ENCODE measurements at regions not wholly inside any gene's neighbourhood (a gene's known extent, or its start where the extent isn't known, plus 50 kb on each side); places are given as distances from the start of the nearest gene placed in this dataset.

- no peak for DNase-seq (ENCODE audit: low read depth in 2 of 2)
Observed at GRCh38 chr6:156451088-156451487, 326.1 kb upstream of the ARID1B start.

- no peak for DNase-seq (ENCODE audit: low read depth in 2 of 2)
Observed at GRCh38 chr6:156450421-156450820, 326.8 kb upstream of the ARID1B start.

GRCh38 chr6:156449569-156449968, 327.6 kb upstream of the ARID1B start:
- DNase-seq (ENCODE audit: low read depth in 2 of 2) = no peak

GRCh38 chr6:156449128-156449527, 328.1 kb upstream of the ARID1B start:
- DNase-seq (ENCODE audit: low read depth in 2 of 2) = no peak

DNA sequence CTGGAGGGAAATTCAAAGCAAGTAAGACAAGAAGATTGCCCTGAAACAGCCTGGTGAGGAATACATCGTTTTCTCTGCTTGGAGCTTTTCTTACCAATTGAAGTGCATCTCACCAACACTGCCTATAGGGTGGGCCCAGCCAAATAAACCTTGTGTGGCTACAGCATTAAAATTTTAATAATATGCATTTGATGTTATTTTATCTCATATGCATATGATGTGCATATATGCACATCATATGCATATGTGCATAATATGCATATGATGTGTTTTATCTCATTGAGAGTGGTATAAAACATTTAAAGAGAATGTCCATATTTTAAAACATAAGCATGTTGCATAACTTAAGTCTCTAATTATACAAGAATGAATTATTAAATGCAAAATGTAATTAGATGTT, 328.6 kb upstream of the ARID1B start:
- no peak for DNase-seq (ENCODE audit: low read depth in 2 of 2)

GRCh38 chr6:156440688-156441087, 336.5 kb upstream of the ARID1B start:
- DNase-seq (ENCODE audit: low read depth in 2 of 2) = no peak

GRCh38 chr6:156438350-156438923, 338.7 kb upstream of the ARID1B start:
- DNase-seq (ENCODE audit: low read depth in 2 of 2) = peak; percentile 8 to 20

DNA sequence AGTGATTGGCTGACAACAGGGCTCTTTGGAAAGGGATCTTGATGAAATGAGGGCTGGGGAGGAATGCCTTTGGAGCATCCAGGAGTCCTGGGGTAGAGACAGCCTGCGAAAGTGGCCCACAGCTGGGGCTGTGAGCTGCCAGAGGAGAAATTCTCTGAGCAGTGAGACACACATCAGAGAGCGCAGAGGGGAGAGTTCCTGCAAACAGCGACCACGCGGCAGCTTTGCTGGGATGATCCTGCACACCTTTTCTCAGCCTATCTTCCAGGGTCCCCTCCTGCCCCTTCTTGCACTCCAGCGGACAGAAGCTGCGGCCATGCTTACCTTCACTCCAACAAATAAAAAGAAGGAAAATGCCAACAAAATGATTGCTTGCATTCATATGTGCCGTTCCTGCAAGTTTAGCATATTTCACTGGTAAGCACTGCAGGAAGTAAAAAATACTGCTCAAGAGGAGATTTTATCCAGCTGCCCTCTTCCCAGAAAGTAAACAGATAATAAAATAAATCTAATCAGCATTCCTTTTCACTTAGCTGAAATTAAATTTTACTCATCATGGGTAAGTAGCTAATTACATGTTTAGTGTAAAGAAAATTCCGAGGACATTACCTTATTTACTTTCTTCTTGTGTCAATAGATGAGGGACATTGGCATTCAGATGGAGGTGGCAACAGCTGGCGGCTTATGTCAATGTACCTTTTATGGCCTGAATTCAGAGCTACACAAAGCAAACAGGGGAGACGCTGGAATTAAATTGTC, 339.9 kb upstream of the ARID1B start:
- DNase-seq (ENCODE audit: low read depth in 2 of 2) = no peak

GRCh38 chr6:156434795-156435190, 342.4 kb upstream of the ARID1B start:
- no peak for DNase-seq (ENCODE audit: low read depth in 2 of 2)

DNA sequence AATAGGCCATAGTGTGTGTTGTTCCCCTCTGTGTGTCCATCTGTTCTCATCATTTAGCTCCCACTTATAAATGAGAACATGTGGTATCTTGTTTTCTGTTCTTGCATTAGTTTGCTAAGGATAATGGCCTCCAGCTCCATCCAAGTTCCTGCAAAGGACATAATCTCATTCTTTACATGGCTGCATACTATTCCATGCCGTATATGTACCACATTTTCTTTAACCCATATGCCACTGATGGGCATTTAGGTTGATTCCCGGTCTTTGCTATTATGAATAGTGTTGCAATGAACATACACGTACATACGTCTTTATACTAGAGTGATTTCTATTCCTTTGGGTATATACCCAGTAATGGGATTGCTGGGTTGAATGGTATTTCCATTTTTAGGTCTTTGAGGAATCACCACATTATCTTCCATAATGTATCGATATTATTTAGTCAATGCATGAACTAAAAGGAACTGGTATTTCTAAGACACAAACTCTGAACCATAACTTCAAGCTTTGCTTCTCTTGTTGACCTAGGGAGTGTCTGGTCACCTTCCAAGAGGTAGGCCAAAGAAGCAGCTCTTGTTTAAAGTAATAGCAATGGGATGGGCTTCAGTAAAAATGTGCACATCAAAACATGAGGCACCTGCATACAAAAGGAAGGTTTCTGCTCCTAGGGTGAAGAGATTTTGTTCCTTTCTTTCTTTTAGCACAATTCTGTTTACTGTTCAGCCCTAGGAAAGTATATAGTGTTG, 343.0 kb upstream of the ARID1B start:
- no peak for DNase-seq (ENCODE audit: low read depth in 2 of 2)

DNA sequence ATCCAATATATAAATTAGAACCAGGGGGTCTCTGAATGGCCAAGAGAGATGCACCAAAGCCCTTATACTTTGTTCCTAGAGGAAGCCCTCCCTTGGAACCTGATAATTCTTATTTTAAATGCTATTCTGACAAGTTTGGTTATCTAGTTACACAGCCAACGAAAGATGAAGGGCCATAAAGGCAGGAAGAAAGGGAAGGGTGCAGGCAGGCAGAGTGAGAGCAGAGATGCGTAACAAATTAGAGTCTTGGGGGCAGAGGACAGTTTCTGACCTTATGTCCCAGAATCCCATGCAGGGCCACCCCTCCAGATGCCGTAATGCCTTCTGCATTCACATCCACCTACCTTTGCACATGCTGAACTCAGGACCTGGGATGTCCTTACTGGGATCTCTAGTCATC, 344.6 kb upstream of the ARID1B start:
- no peak for DNase-seq (ENCODE audit: low read depth in 2 of 2)

- DNase-seq (ENCODE audit: low read depth in 2 of 2) = no peak
Observed at GRCh38 chr6:156430386-156430785, 346.8 kb upstream of the ARID1B start.

- DNase-seq (ENCODE audit: low read depth in 2 of 2) = peak; percentile 65 to 76
Observed at GRCh38 chr6:156427345-156427744, 349.8 kb upstream of the ARID1B start.

DNA sequence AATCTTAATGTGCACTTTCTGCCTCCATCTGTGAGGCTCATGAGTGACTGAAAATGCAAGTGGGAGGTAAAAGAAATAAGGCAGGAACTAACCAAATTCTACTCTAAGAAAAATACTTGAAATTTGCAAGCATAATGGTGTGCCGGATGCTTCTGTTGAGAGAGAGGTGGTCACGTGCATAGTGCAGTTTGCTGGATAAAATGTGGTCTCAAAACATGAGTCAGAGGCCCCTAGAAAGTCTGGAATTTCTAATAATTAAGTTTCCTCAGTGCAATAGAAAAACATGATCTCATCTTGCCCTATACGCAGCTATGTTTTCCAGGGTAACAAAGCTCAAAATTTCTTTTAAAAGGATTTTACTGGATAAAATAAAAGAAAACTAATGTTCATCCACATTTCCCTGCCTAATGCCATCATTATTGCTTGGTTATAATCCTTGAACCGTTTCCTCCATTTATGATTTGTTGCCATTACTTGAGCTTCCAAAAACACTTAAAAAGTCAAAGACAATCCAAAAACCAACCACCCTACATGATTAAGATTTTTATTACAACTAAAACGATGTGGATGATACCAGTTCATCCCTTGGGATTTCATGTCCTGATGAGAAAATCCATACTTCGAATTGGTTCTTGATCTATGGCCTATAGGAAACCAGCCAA, 351.7 kb upstream of the ARID1B start:
- DNase-seq (ENCODE audit: low read depth in 2 of 2) = peak; percentile 73 to 79

DNA sequence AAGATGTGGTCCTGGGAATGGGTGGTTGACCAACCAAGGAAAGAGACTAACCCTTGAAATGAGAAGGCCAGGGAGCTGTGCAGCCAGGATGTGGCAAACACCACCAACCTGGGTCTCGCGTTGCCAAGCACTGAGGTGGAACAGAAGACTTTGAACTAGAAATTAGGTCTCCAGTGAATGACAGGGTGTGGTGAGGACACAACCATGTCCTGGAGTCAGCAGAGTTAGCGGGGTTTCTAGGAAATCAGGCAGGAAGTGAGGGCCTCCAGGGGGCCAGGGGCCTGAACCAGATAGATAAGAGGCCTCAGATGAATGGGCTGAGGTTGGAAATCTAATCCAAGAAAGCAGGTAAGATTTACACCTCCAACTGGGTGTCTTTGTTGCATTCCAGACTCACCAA, 353.3 kb upstream of the ARID1B start:
- DNase-seq (ENCODE audit: low read depth in 2 of 2) = no peak

DNA sequence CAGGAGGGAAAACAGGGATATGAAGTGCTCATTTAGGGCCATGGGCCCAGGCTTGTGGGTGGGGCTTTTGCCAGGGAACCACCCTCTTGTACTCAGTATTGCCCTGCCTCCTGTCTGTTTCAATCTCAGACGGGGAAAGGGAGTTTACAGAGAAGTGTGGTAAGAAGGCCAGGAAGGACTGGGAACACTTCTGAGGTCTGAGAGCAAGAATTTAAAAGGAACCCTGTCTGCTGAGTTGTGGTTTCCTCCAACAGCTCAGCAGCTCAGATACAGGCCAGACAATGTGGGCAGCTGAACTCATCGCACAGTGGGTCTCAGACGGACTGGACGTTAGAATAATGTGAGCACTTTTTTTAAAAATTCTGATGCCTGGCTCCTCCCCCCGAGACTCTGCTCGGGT, 354.1 kb upstream of the ARID1B start:
- DNase-seq (ENCODE audit: low read depth in 2 of 2) = no peak

GRCh38 chr6:156421933-156422332, 355.2 kb upstream of the ARID1B start:
- no peak for DNase-seq (ENCODE audit: low read depth in 2 of 2)

- DNase-seq (ENCODE audit: low read depth in 2 of 2) = peak; percentile 3 to 13
Observed at GRCh38 chr6:156421301-156421700, 355.9 kb upstream of the ARID1B start.

- peak; percentile 6 to 22 for DNase-seq (ENCODE audit: low read depth in 2 of 2)
Observed at GRCh38 chr6:156420172-156420993, 356.8 kb upstream of the ARID1B start.

DNA sequence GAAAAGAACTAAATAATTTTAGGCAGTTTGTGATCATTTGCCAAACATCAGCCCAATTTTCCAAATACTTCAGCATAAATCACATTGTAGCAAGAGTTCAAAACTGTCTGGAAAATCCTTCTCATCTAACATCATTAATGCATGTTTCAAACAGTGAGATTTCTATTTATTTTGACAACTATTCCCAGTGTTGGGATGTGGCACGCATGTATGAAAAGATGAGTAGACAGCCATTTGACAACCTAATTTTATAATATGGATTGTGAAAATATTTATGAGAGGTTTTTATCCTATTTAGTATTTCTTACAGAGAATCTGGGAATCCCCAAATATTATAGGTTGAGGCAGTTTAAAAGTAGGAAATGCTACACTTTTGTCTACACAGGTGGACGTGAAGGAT, 357.6 kb upstream of the ARID1B start:
- DNase-seq (ENCODE audit: low read depth in 2 of 2) = no peak

DNA sequence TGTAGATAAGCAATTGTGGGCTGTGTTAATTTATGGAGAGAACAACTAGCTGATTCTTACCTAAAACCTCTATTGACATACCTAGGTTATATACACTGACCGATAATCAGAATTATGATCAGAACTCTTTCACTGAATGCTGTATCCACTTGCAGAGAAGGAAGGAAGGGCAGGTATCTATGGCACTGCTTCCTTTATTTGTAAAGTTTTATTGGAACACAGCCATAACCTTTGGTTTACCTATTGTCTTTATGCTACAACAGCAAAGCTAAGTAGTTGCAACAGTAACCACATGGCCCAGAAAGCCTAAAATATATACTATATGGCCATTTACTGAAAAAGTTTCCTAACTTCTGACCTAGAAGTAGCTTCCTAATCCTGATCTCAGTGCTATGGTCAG, 358.9 kb upstream of the ARID1B start:
- DNase-seq (ENCODE audit: low read depth in 2 of 2) = no peak

- DNase-seq (ENCODE audit: low read depth in 2 of 2) = no peak
Observed at GRCh38 chr6:156416391-156416790, 360.8 kb upstream of the ARID1B start.

Data from fibroblast of skin of left biceps (primary cell).